Esophagus squamous epithelium (tissue), 5 donors: ENCODE measurements at regions not wholly inside any gene's neighbourhood (a gene's known extent, or its start where the extent isn't known, plus 50 kb on each side); places are given as distances from the start of the nearest gene placed in this dataset.

Experiments
- DNase-seq: peaks from one replicate; lab custom pipeline; 2025; lab: John Stamatoyannopoulos, UW
- H3K27ac ChIP-seq, 4 donors: fragments of 200-600 bp; sonication (generic); one replicate each; pipeline ENCODE4 v1.5.1; 2016 to 2019; ENCODE audit warnings: mild to moderate bottlenecking in 1 of 4
- H3K27me3 ChIP-seq, 4 donors: fragments of 200-600 bp; sonication (generic); 1 replicate in 3 of 4; 2 replicates in 1 of 4; pipeline versions ENCODE4 v1.5.1 to v1.6.0; 2017 to 2021; ENCODE audit warnings: antibody characterized with exemption in 1 of 4
- H3K36me3 ChIP-seq, 3 donors: fragments of 200-600 bp; sonication (generic); one replicate each; pipeline ENCODE4 v1.5.1; 2016 to 2019
- H3K4me1 ChIP-seq, 3 donors: fragments of 200-600 bp; sonication (generic); one replicate each; pipeline ENCODE4 v1.5.1; 2017 to 2019
- H3K4me3 ChIP-seq, 4 donors: fragments of 200-600 bp; sonication (generic); 1 replicate in 3 of 4; 2 replicates in 1 of 4; pipeline ENCODE4 v1.5.1; 2016 to 2019; ENCODE audit warnings: mild to moderate bottlenecking in 2 of 4, moderate library complexity in 1 of 4
- H3K9me3 ChIP-seq, 3 donors: fragments of 200-600 bp; sonication (generic); one replicate each; pipeline ENCODE4 v1.5.1; 2016 to 2019
- POLR2A ChIP-seq, 4 donors: fragments of 450-650 bp; IDR thresholded peaks; one replicate each; pipeline ENCODE4 v1.6.1; 2017; ENCODE audit warnings: antibody characterized with exemption in 4 of 4, mild to moderate bottlenecking in 4 of 4, moderate library complexity in 3 of 4
- WGBS, 2 donors: methylation state at CpG; one replicate each; pipeline ENCODE4 v1.1.5; 2018; 5-methylcytosine and 5-hydroxymethylcytosine counted together
- intact Hi-C: fragments of 100-400 bp; cut with DNase I; formaldehyde crosslinking; loops from one replicate; pipeline ENCODE4 v1.15.0; 2022
- TF ChIP-seq, protein P1 (sequence below), 6 experiments: fragments of 450-650 bp in 4 of 6; fragments of 200-600 bp in 2 of 6; sonication (generic) in 2 of 6; IDR thresholded peaks; one replicate each; pipeline ENCODE4 v1.5.1; 2016 to 2019; ENCODE audit warnings: antibody characterized with exemption in 6 of 6, mild to moderate bottlenecking in 4 of 6, moderate library complexity in 4 of 6
- donor health status: DM: yes; HTN: yes; CAD: no.

DNA sequence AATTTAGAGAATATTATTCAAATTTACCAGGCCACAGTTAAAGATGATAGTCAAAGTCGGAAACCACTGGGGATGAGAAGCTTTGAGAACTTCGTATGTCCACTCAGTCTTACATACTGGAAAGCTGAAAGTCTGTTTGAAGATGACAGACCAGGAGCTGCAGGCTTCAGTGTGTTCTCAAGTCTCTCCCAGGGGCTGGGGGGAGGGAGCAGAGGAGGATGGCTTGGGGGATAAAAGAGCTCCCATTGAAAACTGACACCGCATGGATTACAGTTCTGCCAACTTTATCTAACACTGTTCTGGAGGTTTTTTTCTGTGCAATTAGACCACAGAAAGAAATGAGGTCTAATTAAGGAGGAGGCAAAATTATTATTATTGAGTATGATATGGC is 170.5 kb upstream of the ALKAL2 start:
- no peak overlapping the region for H3K4me3 ChIP-seq

DNA sequence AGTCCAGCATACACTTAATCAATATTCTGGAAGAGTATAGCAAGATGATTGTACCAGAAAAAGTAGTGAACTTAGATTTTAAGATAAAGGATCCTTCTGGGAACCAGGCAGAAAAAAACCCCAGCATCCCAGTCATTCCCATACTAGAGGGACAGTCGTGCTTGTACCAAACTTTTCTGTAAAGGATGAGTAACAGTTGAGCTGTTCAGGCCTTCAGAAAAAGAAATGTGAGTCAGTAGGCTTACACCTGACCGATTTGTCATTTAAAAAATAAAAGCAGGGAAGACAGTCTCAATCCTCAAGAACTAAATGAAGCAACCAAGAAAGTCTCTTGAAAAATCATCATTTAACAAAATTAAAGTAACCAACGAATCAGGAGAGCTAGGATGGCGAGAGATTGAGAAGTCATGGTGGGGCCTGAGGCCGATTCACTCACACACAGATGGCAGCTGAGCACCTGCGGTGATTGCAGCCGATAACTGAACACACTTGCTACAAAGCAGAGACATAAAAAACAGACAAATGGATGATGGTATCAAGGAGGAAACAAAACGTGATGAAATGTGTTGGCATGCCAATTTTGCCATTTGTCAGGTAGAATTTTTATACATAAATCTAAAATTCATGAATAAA is 170.0 kb upstream of the ALKAL2 start:
- Histone ChIP-seq H3K27ac (no peak overlapping the region), H3K36me3 (no peaks in the 10 kb centered on the region), H3K4me3 (no peak overlapping the region), H3K27me3 (peaks cover 0 to 21% (median 0%) of the 10 kb centered on the region in 4 donors), H3K4me1 (no peaks in the 10 kb centered on the region), H3K9me3 (no peaks in the 10 kb centered on the region)
- TF ChIP-seq POLR2A (IDR thresholded peaks at IDR 0.05) = no peak
- TF ChIP-seq, protein P1, sequence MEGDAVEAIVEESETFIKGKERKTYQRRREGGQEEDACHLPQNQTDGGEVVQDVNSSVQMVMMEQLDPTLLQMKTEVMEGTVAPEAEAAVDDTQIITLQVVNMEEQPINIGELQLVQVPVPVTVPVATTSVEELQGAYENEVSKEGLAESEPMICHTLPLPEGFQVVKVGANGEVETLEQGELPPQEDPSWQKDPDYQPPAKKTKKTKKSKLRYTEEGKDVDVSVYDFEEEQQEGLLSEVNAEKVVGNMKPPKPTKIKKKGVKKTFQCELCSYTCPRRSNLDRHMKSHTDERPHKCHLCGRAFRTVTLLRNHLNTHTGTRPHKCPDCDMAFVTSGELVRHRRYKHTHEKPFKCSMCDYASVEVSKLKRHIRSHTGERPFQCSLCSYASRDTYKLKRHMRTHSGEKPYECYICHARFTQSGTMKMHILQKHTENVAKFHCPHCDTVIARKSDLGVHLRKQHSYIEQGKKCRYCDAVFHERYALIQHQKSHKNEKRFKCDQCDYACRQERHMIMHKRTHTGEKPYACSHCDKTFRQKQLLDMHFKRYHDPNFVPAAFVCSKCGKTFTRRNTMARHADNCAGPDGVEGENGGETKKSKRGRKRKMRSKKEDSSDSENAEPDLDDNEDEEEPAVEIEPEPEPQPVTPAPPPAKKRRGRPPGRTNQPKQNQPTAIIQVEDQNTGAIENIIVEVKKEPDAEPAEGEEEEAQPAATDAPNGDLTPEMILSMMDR (IDR thresholded peaks at IDR 0.05) = no peak
- 61 to 63% methylated on average over 8 of the region's 8 CpGs for WGBS, 2 donors
- intact Hi-C loops = no loop called here
- no peak for DNase-seq

More for the DNA sequence above, 170.5 kb upstream of the ALKAL2 start:
- intact Hi-C loops = no loop called here
- Histone ChIP-seq H3K9me3 (no peaks in the 10 kb centered on the region), H3K27me3 (peaks cover 0 to 26% (median 0%) of the 10 kb centered on the region in 4 donors), H3K27ac (no peak overlapping the region), H3K4me1 (no peaks in the 10 kb centered on the region), H3K36me3 (no peaks in the 10 kb centered on the region)
- 71 to 88% methylated on average over 3 of the region's 3 CpGs for WGBS, 2 donors
- no peak for TF ChIP-seq POLR2A (IDR thresholded peaks at IDR 0.05)
- TF ChIP-seq, protein P1 (IDR thresholded peaks at IDR 0.05) = no peak
- DNase-seq = no peak

DNA sequence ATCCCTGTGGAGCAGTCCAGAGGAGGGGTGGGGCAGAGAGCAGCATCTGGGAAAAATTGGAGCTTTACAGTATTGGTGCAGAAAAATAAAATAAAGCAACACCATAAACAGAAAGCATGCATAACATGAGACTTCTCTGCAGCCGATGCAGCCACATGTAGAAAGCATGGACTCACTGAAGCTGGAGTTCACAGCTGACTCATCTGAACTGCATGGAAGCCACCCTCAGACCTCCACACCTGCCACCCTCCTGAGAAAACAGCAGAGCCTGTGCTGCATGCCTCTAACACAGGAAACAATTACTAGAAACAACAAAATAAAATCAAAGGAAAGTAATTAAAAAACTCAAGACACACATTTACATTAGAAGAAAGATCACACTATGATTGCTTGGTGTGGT is 169.4 kb upstream of the ALKAL2 start:
- TF ChIP-seq, protein P1 (IDR thresholded peaks at IDR 0.05) = no peak
- no peak for TF ChIP-seq POLR2A (IDR thresholded peaks at IDR 0.05)
- Histone ChIP-seq H3K4me3 (no peak overlapping the region), H3K4me1 (no peaks in the 10 kb centered on the region), H3K27me3 (peaks cover 0 to 21% (median 0%) of the 10 kb centered on the region in 4 donors), H3K9me3 (no peaks in the 10 kb centered on the region), H3K36me3 (no peaks in the 10 kb centered on the region), H3K27ac (no peak overlapping the region)
- intact Hi-C loops = no loop called here
- DNase-seq = no peak
- 57 to 85% methylated on average over 1 of the region's 1 CpG for WGBS, 2 donors

DNA sequence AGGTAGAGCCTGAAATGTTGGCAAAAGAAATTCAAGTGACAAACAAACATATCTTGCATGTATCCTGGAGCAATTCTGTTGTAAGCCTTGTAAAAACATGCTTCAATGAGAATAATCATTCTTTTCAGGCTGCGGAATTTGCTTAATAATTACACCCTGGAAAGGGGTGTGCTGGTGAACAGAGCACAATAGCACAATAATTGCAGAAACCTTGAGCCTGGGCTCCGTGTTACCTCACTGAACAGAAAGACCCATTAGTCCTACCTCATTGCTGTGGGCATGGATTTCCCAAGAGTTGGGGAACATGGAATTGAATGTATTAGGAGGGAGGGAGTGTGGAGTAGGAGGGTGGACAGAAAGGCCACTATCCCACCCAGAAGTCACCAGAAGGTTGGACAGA is 168.0 kb upstream of the ALKAL2 start:
- Histone ChIP-seq H3K4me1 (no peaks in the 10 kb centered on the region), H3K27ac (no peak overlapping the region), H3K36me3 (no peaks in the 10 kb centered on the region), H3K4me3 (no peak overlapping the region), H3K9me3 (no peaks in the 10 kb centered on the region), H3K27me3 (peaks cover 0 to 13% (median 0%) of the 10 kb centered on the region in 4 donors)
- no peak for DNase-seq
- intact Hi-C loops = no loop called here
- TF ChIP-seq, protein P1 (IDR thresholded peaks at IDR 0.05) = no peak
- TF ChIP-seq POLR2A (IDR thresholded peaks at IDR 0.05) = no peak
- WGBS, 2 donors = 53 to 83% methylated on average over 2 of the region's 2 CpGs

DNA sequence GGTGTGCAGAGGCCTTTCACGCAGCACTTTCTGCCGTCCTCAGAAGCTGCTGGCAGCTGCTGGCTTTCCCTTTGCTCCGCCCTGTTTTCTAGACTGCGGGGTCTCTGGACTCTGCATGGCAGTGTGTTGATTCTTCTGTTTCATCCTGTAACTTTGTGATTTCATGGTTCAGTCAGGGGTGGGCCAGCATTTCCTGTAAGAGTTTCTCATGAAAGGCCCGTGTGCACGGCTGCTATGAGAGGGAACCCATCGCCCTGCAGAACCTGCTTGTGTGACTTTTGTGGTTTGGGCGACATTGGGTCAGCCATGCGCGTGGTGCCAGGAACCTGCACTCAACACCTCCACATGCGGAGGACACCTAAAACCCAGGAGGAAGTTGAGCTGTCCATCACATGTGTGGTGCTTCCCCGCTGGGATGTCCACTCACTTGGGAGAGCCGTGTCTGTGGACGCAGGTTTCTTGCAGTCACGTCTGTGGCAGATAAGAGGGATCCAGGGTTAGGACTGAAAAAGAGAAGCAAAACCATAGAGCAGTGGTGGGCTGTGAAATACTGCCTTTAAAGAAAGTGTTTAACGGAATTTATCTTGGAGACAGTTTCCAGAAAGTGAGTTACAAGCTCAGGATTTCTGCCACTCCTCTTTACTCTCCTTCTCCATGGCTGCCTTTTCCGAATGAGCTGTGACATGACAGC is 167.3 kb upstream of the ALKAL2 start:
- no peaks in the 10 kb centered on the region for H3K4me1 ChIP-seq
- H3K27me3 ChIP-seq = peaks cover 0 to 12% (median 0%) of the 10 kb centered on the region in 4 donors
- no peak for TF ChIP-seq POLR2A (IDR thresholded peaks at IDR 0.05)
- TF ChIP-seq, protein P1 (IDR thresholded peaks at IDR 0.05) = no peak
- no peaks in the 10 kb centered on the region for H3K9me3 ChIP-seq
- no peak overlapping the region for H3K27ac ChIP-seq
- no peaks in the 10 kb centered on the region for H3K36me3 ChIP-seq
- DNase-seq = no peak
- intact Hi-C loops = no loop called here
- no peak overlapping the region for H3K4me3 ChIP-seq
- WGBS, 2 donors = 68 to 81% methylated on average over 9 to 11 of the region's 17 CpGs
